ENCODE measurements at regions not wholly inside any gene's neighbourhood (a gene's known extent, or its start where the extent isn't known, plus 50 kb on each side); places are given as distances from the start of the nearest gene placed in this dataset.

GRCh38 chr7:91634485-91635177, 245.9 kb downstream of the MTERF1 start:
- Histone ChIP-seq H3K9me2 (replicated peaks; ENCODE audit: insufficient read depth, low read length) (no peaks in the 10 kb centered on the region), H3K79me2 (ENCODE audit: insufficient read depth, low read length) (no peaks in the 10 kb centered on the region), H3K27ac (ENCODE audit: low read depth, low read length) (no peak overlapping the region), H3K4me3 (ENCODE audit: insufficient read depth, low read length, poor library complexity, severe bottlenecking) (no peak overlapping the region), H3F3A (ENCODE audit: insufficient read depth) (no peaks in the 10 kb centered on the region), H3K9ac (ENCODE audit: low read length) (no peak overlapping the region), H3K27me3 (ENCODE audit: low read length) (no peaks in the 10 kb centered on the region), H4K20me1 (ENCODE audit: low read depth, low read length) (no peaks in the 10 kb centered on the region), H2AFZ (ENCODE audit: low read depth, low read length, severe bottlenecking) (no peak overlapping the region), H3K4me2 (ENCODE audit: low read depth, low read length, poor library complexity, severe bottlenecking) (no peak overlapping the region), H3K9me3 (ENCODE audit: insufficient read depth, low read length) (no peaks in the 10 kb centered on the region), H3K36me3 (ENCODE audit: low read length) (no peaks in the 10 kb centered on the region)
- TF ChIP-seq CTCF (IDR thresholded peaks at IDR 0.05; ENCODE audit: insufficient read depth, low read length, poor library complexity, severe bottlenecking) (no peak), EZH2phosphoT487 (conservative IDR thresholded peaks at IDR 0.05; ENCODE audit: low read length) (no peak)

- Histone ChIP-seq H3K4me2 (ENCODE audit: low read depth, low read length, poor library complexity, severe bottlenecking) (no peak overlapping the region), H3K9me2 (replicated peaks; ENCODE audit: insufficient read depth, low read length) (no peaks in the 10 kb centered on the region), H3K27me3 (ENCODE audit: low read length) (no peaks in the 10 kb centered on the region), H3F3A (ENCODE audit: insufficient read depth) (no peaks in the 10 kb centered on the region), H3K27ac (ENCODE audit: low read depth, low read length) (no peak overlapping the region), H3K9ac (ENCODE audit: low read length) (no peak overlapping the region), H3K79me2 (ENCODE audit: insufficient read depth, low read length) (no peaks in the 10 kb centered on the region), H4K20me1 (ENCODE audit: low read depth, low read length) (no peaks in the 10 kb centered on the region), H3K9me3 (ENCODE audit: insufficient read depth, low read length) (no peaks in the 10 kb centered on the region), H3K4me3 (ENCODE audit: insufficient read depth, low read length, poor library complexity, severe bottlenecking) (no peak overlapping the region), H3K36me3 (ENCODE audit: low read length) (no peaks in the 10 kb centered on the region), H2AFZ (ENCODE audit: low read depth, low read length, severe bottlenecking) (no peak overlapping the region)
- TF ChIP-seq EZH2phosphoT487 (conservative IDR thresholded peaks at IDR 0.05; ENCODE audit: low read length) (no peak), CTCF (IDR thresholded peaks at IDR 0.05; ENCODE audit: insufficient read depth, low read length, poor library complexity, severe bottlenecking) (peak; percentile 45)
These were observed 244.3 kb downstream of the MTERF1 start for GRCh38 chr7:91636129-91636724.

- no peak overlapping the region for H3K4me2 ChIP-seq (ENCODE audit: low read depth, low read length, poor library complexity, severe bottlenecking)
These were observed 243.8 kb downstream of the MTERF1 start for GRCh38 chr7:91636728-91637127.

More at GRCh38 chr7:91636728-91637127, 243.8 kb downstream of the MTERF1 start:
- TF ChIP-seq CTCF (IDR thresholded peaks at IDR 0.05; ENCODE audit: insufficient read depth, low read length, poor library complexity, severe bottlenecking) = no peak
- TF ChIP-seq EZH2phosphoT487 (conservative IDR thresholded peaks at IDR 0.05; ENCODE audit: low read length) = no peak
- H3K27ac ChIP-seq (ENCODE audit: low read depth, low read length) = no peak overlapping the region
- no peaks in the 10 kb centered on the region for H3F3A ChIP-seq (ENCODE audit: insufficient read depth)
- H3K9ac ChIP-seq (ENCODE audit: low read length) = no peak overlapping the region
- no peaks in the 10 kb centered on the region for H3K9me3 ChIP-seq (ENCODE audit: insufficient read depth, low read length)
- no peaks in the 10 kb centered on the region for H3K79me2 ChIP-seq (ENCODE audit: insufficient read depth, low read length)
- no peaks in the 10 kb centered on the region for H4K20me1 ChIP-seq (ENCODE audit: low read depth, low read length)
- H3K9me2 ChIP-seq (replicated peaks; ENCODE audit: insufficient read depth, low read length) = no peaks in the 10 kb centered on the region
- H3K27me3 ChIP-seq (ENCODE audit: low read length) = no peaks in the 10 kb centered on the region
- no peak overlapping the region for H2AFZ ChIP-seq (ENCODE audit: low read depth, low read length, severe bottlenecking)
- no peak overlapping the region for H3K4me3 ChIP-seq (ENCODE audit: insufficient read depth, low read length, poor library complexity, severe bottlenecking)
- H3K36me3 ChIP-seq (ENCODE audit: low read length) = no peaks in the 10 kb centered on the region

Measured in SU-DHL-6 (cell line).